ENCODE measurements at regions not wholly inside any gene's neighbourhood (a gene's known extent, or its start where the extent isn't known, plus 50 kb on each side); places are given as distances from the start of the nearest gene placed in this dataset.

GRCh38 chr6:90829311-90829710 lies 242.4 kb upstream of the MAP3K7 start:
- DNase-seq (ENCODE audit: low spot score): no peak

DNA sequence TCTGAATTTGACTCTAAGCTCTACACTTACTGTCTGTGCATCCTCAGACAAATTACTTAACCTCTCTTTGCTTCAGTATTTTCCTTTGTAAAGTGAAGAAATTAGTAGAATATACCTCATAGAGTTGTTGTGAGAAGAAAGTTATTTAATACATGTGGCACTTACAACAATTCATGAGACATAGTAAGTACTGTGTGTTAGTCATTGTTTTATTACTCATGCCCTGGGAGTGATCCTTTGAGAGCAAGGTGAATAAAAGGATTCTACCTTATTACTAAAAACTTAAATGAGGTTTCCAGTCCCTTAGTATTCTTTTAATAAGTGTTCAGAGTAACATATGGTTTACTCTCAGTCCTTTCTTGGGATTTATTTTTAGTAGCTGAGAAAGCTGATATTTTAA lies 233.6 kb upstream of the MAP3K7 start:
- DNase-seq (ENCODE audit: low spot score): no peak

- DNase-seq (ENCODE audit: low spot score): no peak
Measured at GRCh38 chr6:90819483-90819882, 232.6 kb upstream of the MAP3K7 start.

DNA sequence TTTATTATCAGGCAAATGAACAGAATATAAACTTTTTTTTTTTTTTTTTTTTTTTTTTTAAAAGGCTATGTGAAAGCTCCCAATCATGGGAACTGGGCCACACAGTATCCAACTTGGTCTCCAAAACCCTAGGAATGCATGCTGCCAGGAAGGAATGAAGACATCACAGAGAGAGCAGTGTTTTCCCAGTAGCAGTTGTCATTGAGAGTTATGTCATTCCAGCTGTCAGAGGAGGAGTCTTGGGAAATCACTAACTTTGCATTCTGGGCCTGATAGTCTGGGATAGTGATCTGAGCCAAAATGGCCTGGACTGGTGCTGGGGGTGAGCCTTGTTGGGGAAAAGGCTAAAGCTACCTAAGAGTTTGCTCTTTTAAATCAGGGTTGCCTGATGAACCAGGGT lies 231.3 kb upstream of the MAP3K7 start:
- DNase-seq (ENCODE audit: low spot score): no peak

- DNase-seq (ENCODE audit: low spot score): no peak
Measured at GRCh38 chr6:90816764-90817163, 229.9 kb upstream of the MAP3K7 start.

- no peak for DNase-seq (ENCODE audit: low spot score)
Measured at GRCh38 chr6:90811596-90812226, 224.8 kb upstream of the MAP3K7 start.

GRCh38 chr6:90809035-90809434 lies 222.2 kb upstream of the MAP3K7 start:
- no peak for DNase-seq (ENCODE audit: low spot score)

DNA sequence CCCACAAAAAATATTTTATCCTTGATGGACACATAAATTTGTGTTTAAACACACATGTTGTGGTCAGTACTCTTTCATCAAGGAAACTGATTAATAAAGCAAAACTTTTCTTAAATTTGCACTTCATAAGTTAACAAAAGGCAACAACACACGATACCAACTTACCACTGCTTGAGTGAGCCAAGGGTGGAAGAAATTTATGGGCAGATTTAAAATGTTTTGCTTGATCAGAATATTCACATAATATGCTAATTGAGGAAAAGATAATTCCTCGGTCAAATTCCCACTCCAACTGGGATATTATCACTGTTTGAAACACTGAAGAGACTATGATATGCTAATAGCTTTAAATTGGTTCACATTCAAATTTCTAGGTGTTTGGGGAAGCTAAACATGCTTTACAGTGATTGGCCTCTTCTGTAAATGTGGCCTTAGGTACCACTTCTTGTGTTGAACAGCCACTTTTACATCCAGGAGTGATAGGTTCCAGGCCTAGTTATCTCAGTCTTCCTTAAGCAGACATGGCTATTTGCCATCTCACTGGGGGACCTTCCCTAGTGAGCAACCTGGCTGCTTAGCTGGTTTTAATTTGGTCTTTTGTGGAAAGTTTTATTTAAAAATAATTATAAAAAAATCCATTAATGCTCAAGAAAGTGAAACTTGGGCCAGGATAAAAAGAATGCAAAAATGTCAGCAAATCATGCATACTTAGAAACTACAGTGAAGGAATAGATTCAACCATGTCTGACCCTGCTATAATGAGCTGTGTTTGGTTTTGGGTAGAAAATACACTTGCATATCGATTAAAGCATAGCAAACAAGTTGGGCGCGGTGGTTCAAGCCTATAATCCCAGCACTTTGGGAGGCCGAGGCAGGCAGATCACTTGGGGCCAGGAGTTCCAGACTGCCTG lies 221.2 kb upstream of the MAP3K7 start:
- no peak for DNase-seq (ENCODE audit: low spot score)

DNA sequence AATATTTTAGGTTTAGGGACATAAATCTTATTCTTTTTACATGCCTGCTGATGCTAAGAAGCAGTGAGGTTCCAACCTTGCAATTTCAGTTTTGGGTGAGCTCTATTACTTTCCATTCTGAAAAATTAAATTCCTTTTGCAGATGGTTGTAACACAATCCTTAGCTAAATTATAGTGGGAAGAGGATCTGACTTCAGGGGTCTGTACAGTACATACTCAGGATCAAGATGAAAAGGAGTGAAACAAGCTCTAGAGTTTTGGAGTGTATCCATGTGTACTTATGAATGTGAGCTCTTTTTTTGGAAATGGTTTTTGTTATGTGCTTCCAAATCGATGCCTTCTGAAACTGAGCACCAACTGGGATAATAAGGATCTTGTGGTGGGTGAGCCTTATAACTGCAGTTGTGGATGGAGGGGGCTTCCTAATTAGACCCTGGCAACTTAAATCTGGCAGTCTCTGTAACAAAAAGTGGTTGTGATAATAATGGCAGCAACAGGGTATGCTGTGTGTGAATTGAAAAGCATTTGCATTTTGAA lies 218.8 kb upstream of the MAP3K7 start:
- no peak for DNase-seq (ENCODE audit: low spot score)

GRCh38 chr6:90803956-90804355 lies 217.1 kb upstream of the MAP3K7 start:
- no peak for DNase-seq (ENCODE audit: low spot score)

GRCh38 chr6:90795078-90795477 lies 208.2 kb upstream of the MAP3K7 start:
- no peak for DNase-seq (ENCODE audit: low spot score)

- no peak for DNase-seq (ENCODE audit: low spot score)
Measured at GRCh38 chr6:90793771-90794170, 206.9 kb upstream of the MAP3K7 start.

GRCh38 chr6:90790696-90791095 lies 203.8 kb upstream of the MAP3K7 start:
- DNase-seq (ENCODE audit: low spot score): no peak

- no peak for DNase-seq (ENCODE audit: low spot score)
Measured at GRCh38 chr6:90790058-90790457, 203.2 kb upstream of the MAP3K7 start.

GRCh38 chr6:90788781-90789180 lies 201.9 kb upstream of the MAP3K7 start:
- no peak for DNase-seq (ENCODE audit: low spot score)

- DNase-seq (ENCODE audit: low spot score): no peak
Measured at GRCh38 chr6:90787446-90787845, 200.6 kb upstream of the MAP3K7 start.

DNA sequence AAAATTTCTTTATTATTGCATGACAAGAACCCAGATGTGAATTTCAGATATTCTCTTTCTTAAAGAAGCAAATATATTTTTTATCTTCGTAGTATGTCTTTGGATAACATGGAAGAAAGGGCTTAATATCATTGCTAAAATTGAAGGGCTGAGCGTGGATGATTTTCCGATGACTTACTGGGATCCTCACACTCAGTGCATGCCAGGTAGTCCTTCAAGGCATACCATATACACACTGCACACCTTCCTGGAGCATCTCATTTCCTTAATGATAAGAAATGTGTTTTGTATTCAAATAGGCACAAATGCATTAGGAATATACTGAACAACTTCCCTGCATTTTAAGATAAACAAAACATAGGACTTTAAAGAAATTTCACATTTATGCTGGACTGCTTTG lies 193.9 kb upstream of the MAP3K7 start:
- no peak for DNase-seq (ENCODE audit: low spot score)

- DNase-seq (ENCODE audit: low spot score): no peak
Measured at GRCh38 chr6:90780141-90780540, 193.3 kb upstream of the MAP3K7 start.

- no peak for DNase-seq (ENCODE audit: low spot score)
Measured at GRCh38 chr6:90778417-90779203, 191.7 kb upstream of the MAP3K7 start.

GRCh38 chr6:90770778-90771177 lies 183.9 kb upstream of the MAP3K7 start:
- DNase-seq (ENCODE audit: low spot score): no peak

GRCh38 chr6:90765895-90766294 lies 179.0 kb upstream of the MAP3K7 start:
- no peak for DNase-seq (ENCODE audit: low spot score)

GRCh38 chr6:90765491-90765890 lies 178.6 kb upstream of the MAP3K7 start:
- no peak for DNase-seq (ENCODE audit: low spot score)

Measured in HT-29 (cell line).